Activated CD8-positive, alpha-beta memory T cell treated with anti-CD3 and anti-CD28 coated beads, Interleukin-2, amount 10 ng/mL, durations not matched to agents 7 days and 5 days (primary cell): ENCODE measurements at regions not wholly inside any gene's neighbourhood (a gene's known extent, or its start where the extent isn't known, plus 50 kb on each side); places are given as distances from the start of the nearest gene placed in this dataset.
A peak's percentile ranks its signal among the peaks of the same experiment; 100 is the strongest.

Experiments
- ATAC-seq: fragments of 150-1000 bp; cut with Tn5 transposase; one replicate; pipeline ENCODE4 v1.10.0; 2021; ENCODE audit warnings: moderate library complexity
- CTCF ChIA-PET: fragments of 350-600 bp; sonication (Branson Sonifier 250); formaldehyde crosslinking; loops from one replicate; lab custom pipeline; 2021; ENCODE audit warnings: antibody characterized with exemption; lab: Charles Lee
- DNase-seq: peaks from one replicate; pipeline ENCODE4 v3.0.0-alpha.2; 2020
- H3K27ac Mint-ChIP-seq: one replicate; pipeline ENCODE4 v1.8.0; 2021; ENCODE audit warnings: mild to moderate bottlenecking, mixed read lengths
- H3K27me3 Mint-ChIP-seq: one replicate; pipeline ENCODE4 v1.8.0; 2021; ENCODE audit warnings: mixed read lengths
- H3K36me3 Mint-ChIP-seq: one replicate; pipeline ENCODE4 v1.8.0; 2021; ENCODE audit warnings: mild to moderate bottlenecking, mixed read lengths
- H3K4me1 Mint-ChIP-seq: one replicate; pipeline ENCODE4 v1.8.0; 2021; ENCODE audit warnings: mixed read lengths
- H3K4me3 Mint-ChIP-seq: one replicate; pipeline ENCODE4 v1.8.0; 2021; ENCODE audit warnings: mild to moderate bottlenecking, moderate library complexity, mixed read lengths
- H3K9me3 Mint-ChIP-seq: one replicate; pipeline ENCODE4 v1.8.0; 2022; ENCODE audit warnings: low read depth, mixed read lengths

- Mint-ChIP-seq H3K27ac (no peak overlapping the region), H3K4me3 (no peak overlapping the region), H3K27me3 (peaks cover 7% of the 10 kb centered on the region), H3K9me3 (no peaks in the 10 kb centered on the region), H3K36me3 (no peaks in the 10 kb centered on the region), H3K4me1 (peaks cover 12% of the 10 kb centered on the region)
- DNase-seq = no peak
- ATAC-seq = no peak
- CTCF ChIA-PET = no interaction called here
Measured at GRCh38 chrX:9327086-9327746, 137.6 kb upstream of the TBL1X start.

GRCh38 chrX:9327747-9328145 is 137.1 kb upstream of the TBL1X start:
- no peaks in the 10 kb centered on the region for H3K36me3 Mint-ChIP-seq
- peaks cover 12% of the 10 kb centered on the region for H3K4me1 Mint-ChIP-seq
- DNase-seq = no peak

DNA sequence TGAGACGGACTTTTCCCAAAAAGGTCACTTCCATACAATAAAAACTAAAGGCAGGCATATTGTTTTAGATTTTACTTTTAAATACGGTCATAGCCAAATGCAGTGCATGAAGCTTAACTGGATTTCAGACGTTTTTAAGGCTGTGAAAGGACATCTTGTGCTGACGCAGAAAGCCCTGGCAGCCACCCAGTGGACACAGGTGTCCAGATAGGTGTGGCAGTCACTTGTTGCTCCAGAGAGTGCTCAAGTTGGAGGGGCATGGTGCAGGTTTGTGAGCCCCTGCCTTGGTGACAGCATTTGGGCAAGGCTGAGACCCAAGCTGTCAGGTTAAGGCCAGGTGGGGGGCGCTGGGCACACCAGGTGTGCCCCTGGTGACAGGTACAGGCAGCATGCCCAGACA is 135.8 kb upstream of the TBL1X start:
- Mint-ChIP-seq H3K36me3 (no peaks in the 10 kb centered on the region), H3K27ac (no peak overlapping the region), H3K4me1 (peaks cover 12% of the 10 kb centered on the region), H3K4me3 (no peak overlapping the region), H3K9me3 (no peaks in the 10 kb centered on the region), H3K27me3 (peaks cover 7% of the 10 kb centered on the region)
- ATAC-seq (no peak), DNase-seq (no peak)
- CTCF ChIA-PET = no interaction called here

More at GRCh38 chrX:9327747-9328145, 137.1 kb upstream of the TBL1X start:
- CTCF ChIA-PET = no interaction called here
- Mint-ChIP-seq H3K9me3 (no peaks in the 10 kb centered on the region), H3K4me3 (no peak overlapping the region), H3K27ac (no peak overlapping the region), H3K27me3 (peaks cover 7% of the 10 kb centered on the region)
- no peak for ATAC-seq

- DNase-seq (no peak), ATAC-seq (no peak)
- Mint-ChIP-seq H3K4me3 (no peak overlapping the region), H3K27me3 (peaks cover 7% of the 10 kb centered on the region), H3K9me3 (no peaks in the 10 kb centered on the region), H3K36me3 (no peaks in the 10 kb centered on the region), H3K27ac (no peak overlapping the region), H3K4me1 (peaks cover 12% of the 10 kb centered on the region)
- CTCF ChIA-PET = no interaction called here
Measured at GRCh38 chrX:9330249-9330982, 134.4 kb upstream of the TBL1X start.

- Mint-ChIP-seq H3K4me1 (peaks cover 1% of the 10 kb centered on the region), H3K4me3 (no peak overlapping the region), H3K9me3 (no peaks in the 10 kb centered on the region), H3K27me3 (peaks cover 7% of the 10 kb centered on the region), H3K36me3 (no peaks in the 10 kb centered on the region), H3K27ac (no peak overlapping the region)
- no peak for ATAC-seq
- CTCF ChIA-PET = interaction anchor here (1.3 kb wide), 1 partner anchor 21 kb away, joined by 3 read pairs; no protein-coding TSS in a partner anchor
- DNase-seq = no peak
Measured at GRCh38 chrX:9333873-9334560, 130.8 kb upstream of the TBL1X start.

DNA sequence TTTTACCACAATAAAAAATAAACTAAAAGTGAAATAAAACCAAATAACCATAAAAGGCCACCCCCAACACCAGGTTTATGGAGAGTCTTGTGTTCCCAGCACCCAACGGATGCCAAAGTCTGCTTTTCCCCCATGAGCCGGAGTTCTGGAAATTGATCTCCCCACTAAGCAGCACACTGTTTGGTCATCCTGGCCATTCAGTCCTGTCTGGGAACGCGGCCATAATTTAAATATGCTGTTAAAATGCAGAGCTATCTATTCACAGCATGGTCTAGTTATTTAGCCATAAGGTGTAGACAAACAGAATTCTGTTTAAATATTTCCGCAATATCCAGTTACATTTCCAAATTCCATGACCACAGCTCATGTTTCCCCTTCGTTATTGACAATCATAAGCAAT is 129.6 kb upstream of the TBL1X start:
- ATAC-seq = no peak
- CTCF ChIA-PET = no interaction called here
- H3K27me3 Mint-ChIP-seq = peaks cover 4% of the 10 kb centered on the region
- H3K27ac Mint-ChIP-seq = no peak overlapping the region
- no peak for DNase-seq
- H3K4me3 Mint-ChIP-seq = no peak overlapping the region
- no peaks in the 10 kb centered on the region for H3K9me3 Mint-ChIP-seq
- peaks cover 9% of the 10 kb centered on the region for H3K4me1 Mint-ChIP-seq
- no peaks in the 10 kb centered on the region for H3K36me3 Mint-ChIP-seq

GRCh38 chrX:9336456-9336855 is 128.4 kb upstream of the TBL1X start:
- Mint-ChIP-seq H3K36me3 (no peaks in the 10 kb centered on the region), H3K4me3 (no peak overlapping the region), H3K9me3 (no peaks in the 10 kb centered on the region), H3K27me3 (no peaks in the 10 kb centered on the region), H3K4me1 (peaks cover 20% of the 10 kb centered on the region), H3K27ac (no peak overlapping the region)
- ATAC-seq (no peak), DNase-seq (no peak)
- CTCF ChIA-PET = no interaction called here

DNA sequence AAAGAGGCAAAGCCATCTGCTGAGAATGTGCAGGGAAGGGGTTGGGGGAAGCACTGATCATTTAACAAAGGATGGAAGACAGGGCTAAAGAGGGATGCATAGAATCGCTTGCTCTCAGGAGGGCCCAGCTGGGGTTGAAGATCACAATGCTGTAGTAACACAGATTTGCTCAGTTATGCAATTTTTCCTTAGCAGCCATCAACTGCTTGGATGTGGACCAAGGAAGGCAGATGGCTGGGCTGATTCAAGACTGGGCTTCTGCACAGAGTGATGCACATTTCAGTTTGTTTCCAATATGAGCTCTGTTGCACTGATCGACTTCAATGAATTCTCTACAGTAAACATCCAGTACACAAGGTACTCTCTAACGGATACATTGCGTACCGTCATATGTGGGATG is 127.8 kb upstream of the TBL1X start:
- CTCF ChIA-PET = no interaction called here
- Mint-ChIP-seq H3K36me3 (no peaks in the 10 kb centered on the region), H3K27ac (no peak overlapping the region), H3K4me3 (no peak overlapping the region), H3K4me1 (peaks cover 22% of the 10 kb centered on the region), H3K9me3 (no peaks in the 10 kb centered on the region), H3K27me3 (no peaks in the 10 kb centered on the region)
- no peak for ATAC-seq
- no peak for DNase-seq

DNA sequence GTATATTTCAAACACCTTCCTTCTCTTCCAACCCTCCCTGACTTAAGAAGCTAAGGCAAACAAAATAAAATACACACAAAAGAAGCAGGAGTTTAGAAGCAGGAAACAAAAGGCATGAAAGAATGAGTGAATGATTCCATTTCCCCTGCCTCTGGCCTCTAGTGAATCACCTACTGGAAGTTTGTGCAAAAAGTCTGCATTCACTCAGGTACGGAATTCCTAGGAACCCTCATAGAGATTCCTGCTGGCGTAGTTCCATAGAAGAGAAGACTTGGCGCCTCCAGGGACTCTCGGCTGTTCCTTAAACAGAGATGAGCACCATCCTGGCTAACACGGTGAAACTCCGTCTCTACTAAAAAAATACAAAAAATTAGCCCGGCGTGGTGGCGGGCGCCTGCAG is 125.9 kb upstream of the TBL1X start:
- Mint-ChIP-seq H3K4me1 (peaks cover 27% of the 10 kb centered on the region), H3K27ac (no peak overlapping the region), H3K4me3 (no peak overlapping the region), H3K9me3 (no peaks in the 10 kb centered on the region), H3K36me3 (no peaks in the 10 kb centered on the region), H3K27me3 (no peaks in the 10 kb centered on the region)
- CTCF ChIA-PET = interaction anchor here (1.3 to 1.7 kb wide), 2 partner anchors 26 to 40 kb away, joined by 5 to 6 read pairs; no protein-coding TSS in a partner anchor
- ATAC-seq = no peak
- DNase-seq = no peak

GRCh38 chrX:9339603-9340491 is 125.0 kb upstream of the TBL1X start:
- Mint-ChIP-seq H3K4me1 (peaks cover 27% of the 10 kb centered on the region), H3K9me3 (no peaks in the 10 kb centered on the region), H3K27ac (peak overlapping the region; percentile 72), H3K4me3 (peak overlapping the region; percentile 20), H3K36me3 (no peaks in the 10 kb centered on the region), H3K27me3 (no peaks in the 10 kb centered on the region)
- ATAC-seq = no peak
- no peak for DNase-seq
- CTCF ChIA-PET = interaction anchor here (1.0 to 1.7 kb wide), 3 partner anchors 12 to 39 kb away, joined by 3 to 6 read pairs (median 5); no protein-coding TSS in a partner anchor

DNA sequence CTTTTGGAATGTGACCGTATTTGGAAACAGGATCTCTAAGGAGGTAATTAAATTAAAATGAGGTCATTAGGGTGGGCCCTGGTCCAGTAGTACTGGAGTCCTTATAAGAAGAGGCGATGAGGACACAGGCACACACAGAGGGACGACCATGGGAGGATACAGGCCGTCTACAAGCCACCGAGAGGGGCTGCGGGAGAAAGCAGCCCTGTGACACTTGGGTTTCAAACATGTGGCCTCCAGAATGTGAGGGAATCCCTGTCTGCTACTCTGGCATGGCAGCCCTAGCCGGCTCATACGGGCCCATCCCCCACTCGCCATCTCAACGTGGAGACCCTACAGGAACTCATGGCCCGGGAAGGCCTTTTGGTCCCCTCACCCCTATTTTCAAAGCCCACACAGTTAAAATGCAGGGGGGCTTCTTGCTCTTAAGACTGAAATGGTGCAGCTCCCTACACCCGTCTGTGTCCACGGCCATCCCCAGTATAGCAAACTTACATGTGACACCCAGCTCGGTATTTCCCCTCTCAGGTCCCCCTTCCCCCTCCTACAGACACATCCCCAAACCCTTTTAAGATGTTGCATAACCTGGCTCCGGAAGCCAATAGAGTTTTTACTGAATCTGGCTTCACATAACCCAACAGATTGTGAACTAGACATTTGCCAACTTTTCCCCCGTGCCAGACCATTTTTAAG is 124.1 kb upstream of the TBL1X start:
- H3K36me3 Mint-ChIP-seq = no peaks in the 10 kb centered on the region
- H3K4me3 Mint-ChIP-seq = peak overlapping the region; percentile 71
- ATAC-seq (peak; percentile 27), DNase-seq (peak; percentile 43)
- H3K4me1 Mint-ChIP-seq = peaks cover 27% of the 10 kb centered on the region
- CTCF ChIA-PET = interaction anchor here (0.7 to 2.2 kb wide), 4 partner anchors 14 to 39 kb away, joined by 3 to 6 read pairs (median 5); no protein-coding TSS in a partner anchor
- H3K9me3 Mint-ChIP-seq = no peaks in the 10 kb centered on the region
- H3K27me3 Mint-ChIP-seq = no peaks in the 10 kb centered on the region
- H3K27ac Mint-ChIP-seq = peak overlapping the region; percentile 91
